ENCODE measurements at regions not wholly inside any gene's neighbourhood (a gene's known extent, or its start where the extent isn't known, plus 50 kb on each side); places are given as distances from the start of the nearest gene placed in this dataset.

GRCh38 chr4:159722052-159722451 lies 619.2 kb downstream of the RAPGEF2 start:
- DNase-seq: no peak

GRCh38 chr4:159722918-159723317 lies 620.0 kb downstream of the RAPGEF2 start:
- no peak overlapping the region for H3K27ac ChIP-seq (ENCODE audit: low read depth in 1 of 2, low read length in 1 of 2)
- no peak for DNase-seq
- H3K9ac ChIP-seq (ENCODE audit: insufficient read depth in 1 of 2, low read length in 2 of 2): no peak overlapping the region
- peak; percentile 14 for ATAC-seq (ENCODE audit: insufficient read depth, low FRiP score)
- no peaks in the 10 kb centered on the region for H3K36me3 ChIP-seq (ENCODE audit: control insufficient read depth in 4 of 4, insufficient read depth in 4 of 4, low read length in 4 of 4)
- peaks cover 0 to 4% (median 0%) of the 10 kb centered on the region in 4 donors for H3K9me3 ChIP-seq (ENCODE audit: control insufficient read depth in 4 of 4, insufficient read depth in 3 of 4, low read length in 3 of 4)
- no peak for TF ChIP-seq CTCF (IDR thresholded peaks at IDR 0.05; ENCODE audit: control extremely low read depth, extremely low read depth)
- WGBS, 2 donors: 60 to 66% methylated on average over 4 of the region's 4 CpGs
- H3K4me3 ChIP-seq: no peak overlapping the region
- H3K27me3 ChIP-seq (ENCODE audit: control insufficient read depth in 3 of 3, insufficient read depth in 3 of 3, low read length in 2 of 3): no peaks in the 10 kb centered on the region
- H3K4me1 ChIP-seq (ENCODE audit: control insufficient read depth in 5 of 5, insufficient read depth in 5 of 5, low read length in 5 of 5): no peaks in the 10 kb centered on the region

More at GRCh38 chr4:159722052-159722451, 619.2 kb downstream of the RAPGEF2 start:
- Histone ChIP-seq H3K4me1 (ENCODE audit: control insufficient read depth in 5 of 5, insufficient read depth in 5 of 5, low read length in 5 of 5) (no peaks in the 10 kb centered on the region), H3K4me3 (no peak overlapping the region), H3K9me3 (ENCODE audit: control insufficient read depth in 4 of 4, insufficient read depth in 3 of 4, low read length in 3 of 4) (peaks cover 0 to 4% (median 0%) of the 10 kb centered on the region in 4 donors), H3K9ac (ENCODE audit: insufficient read depth in 1 of 2, low read length in 2 of 2) (no peak overlapping the region), H3K36me3 (ENCODE audit: control insufficient read depth in 4 of 4, insufficient read depth in 4 of 4, low read length in 4 of 4) (no peaks in the 10 kb centered on the region), H3K27me3 (ENCODE audit: control insufficient read depth in 3 of 3, insufficient read depth in 3 of 3, low read length in 2 of 3) (no peaks in the 10 kb centered on the region), H3K27ac (ENCODE audit: low read depth in 1 of 2, low read length in 1 of 2) (no peak overlapping the region)
- ATAC-seq (ENCODE audit: insufficient read depth, low FRiP score): no peak
- TF ChIP-seq CTCF (IDR thresholded peaks at IDR 0.05; ENCODE audit: control extremely low read depth, extremely low read depth): no peak
- WGBS, 2 donors: 84 to 91% methylated on average over 16 of the region's 16 CpGs

- Histone ChIP-seq H3K9ac (ENCODE audit: insufficient read depth in 1 of 2, low read length in 2 of 2) (no peak overlapping the region), H3K4me1 (ENCODE audit: control insufficient read depth in 5 of 5, insufficient read depth in 5 of 5, low read length in 5 of 5) (no peaks in the 10 kb centered on the region), H3K4me3 (no peak overlapping the region), H3K36me3 (ENCODE audit: control insufficient read depth in 4 of 4, insufficient read depth in 4 of 4, low read length in 4 of 4) (no peaks in the 10 kb centered on the region), H3K27ac (ENCODE audit: low read depth in 1 of 2, low read length in 1 of 2) (no peak overlapping the region), H3K9me3 (ENCODE audit: control insufficient read depth in 4 of 4, insufficient read depth in 3 of 4, low read length in 3 of 4) (peaks cover 0 to 4% (median 0%) of the 10 kb centered on the region in 4 donors), H3K27me3 (ENCODE audit: control insufficient read depth in 3 of 3, insufficient read depth in 3 of 3, low read length in 2 of 3) (no peaks in the 10 kb centered on the region)
- 68 to 82% methylated on average over 8 of the region's 8 CpGs for WGBS, 2 donors
- no peak for TF ChIP-seq CTCF (IDR thresholded peaks at IDR 0.05; ENCODE audit: control extremely low read depth, extremely low read depth)
- no peak for ATAC-seq (ENCODE audit: insufficient read depth, low FRiP score)
- DNase-seq: no peak
Observed at GRCh38 chr4:159723341-159724048, 620.6 kb downstream of the RAPGEF2 start.

- Histone ChIP-seq H3K9ac (ENCODE audit: insufficient read depth in 1 of 2, low read length in 2 of 2) (no peak overlapping the region), H3K9me3 (ENCODE audit: control insufficient read depth in 4 of 4, insufficient read depth in 3 of 4, low read length in 3 of 4) (peaks cover 0 to 4% (median 0%) of the 10 kb centered on the region in 4 donors), H3K4me3 (no peak overlapping the region), H3K27ac (ENCODE audit: low read depth in 1 of 2, low read length in 1 of 2) (no peak overlapping the region), H3K36me3 (ENCODE audit: control insufficient read depth in 4 of 4, insufficient read depth in 4 of 4, low read length in 4 of 4) (no peaks in the 10 kb centered on the region), H3K4me1 (ENCODE audit: control insufficient read depth in 5 of 5, insufficient read depth in 5 of 5, low read length in 5 of 5) (no peaks in the 10 kb centered on the region), H3K27me3 (ENCODE audit: control insufficient read depth in 3 of 3, insufficient read depth in 3 of 3, low read length in 2 of 3) (no peaks in the 10 kb centered on the region)
- no peak for DNase-seq
- no peak for TF ChIP-seq CTCF (IDR thresholded peaks at IDR 0.05; ENCODE audit: control extremely low read depth, extremely low read depth)
- 91 to 93% methylated on average over 1 of the region's 1 CpG for WGBS, 2 donors
- no peak for ATAC-seq (ENCODE audit: insufficient read depth, low FRiP score)
Observed at GRCh38 chr4:159725571-159725970, 622.7 kb downstream of the RAPGEF2 start.

Data from lung (tissue), 11 donors.